Activated CD8-positive, alpha-beta memory T cell treated with anti-CD3 and anti-CD28 coated beads, Interleukin-2, amount 10 ng/mL, durations not matched to agents 7 days and 5 days (primary cell): ENCODE measurements at regions not wholly inside any gene's neighbourhood (a gene's known extent, or its start where the extent isn't known, plus 50 kb on each side); places are given as distances from the start of the nearest gene placed in this dataset.

Source experiments
- ATAC-seq: fragments of 150-1000 bp; cut with Tn5 transposase; one replicate; pipeline ENCODE4 v1.10.0; 2021; ENCODE audit warnings: moderate library complexity
- CTCF ChIA-PET: fragments of 350-600 bp; sonication (Branson Sonifier 250); formaldehyde crosslinking; loops from one replicate; lab custom pipeline; 2021; ENCODE audit warnings: antibody characterized with exemption; lab: Charles Lee
- DNase-seq: peaks from one replicate; pipeline ENCODE4 v3.0.0-alpha.2; 2020
- H3K27ac Mint-ChIP-seq: one replicate; pipeline ENCODE4 v1.8.0; 2021; ENCODE audit warnings: mild to moderate bottlenecking, mixed read lengths
- H3K27me3 Mint-ChIP-seq: one replicate; pipeline ENCODE4 v1.8.0; 2021; ENCODE audit warnings: mixed read lengths
- H3K36me3 Mint-ChIP-seq: one replicate; pipeline ENCODE4 v1.8.0; 2021; ENCODE audit warnings: mild to moderate bottlenecking, mixed read lengths
- H3K4me1 Mint-ChIP-seq: one replicate; pipeline ENCODE4 v1.8.0; 2021; ENCODE audit warnings: mixed read lengths
- H3K4me3 Mint-ChIP-seq: one replicate; pipeline ENCODE4 v1.8.0; 2021; ENCODE audit warnings: mild to moderate bottlenecking, moderate library complexity, mixed read lengths
- H3K9me3 Mint-ChIP-seq: one replicate; pipeline ENCODE4 v1.8.0; 2022; ENCODE audit warnings: low read depth, mixed read lengths

DNA sequence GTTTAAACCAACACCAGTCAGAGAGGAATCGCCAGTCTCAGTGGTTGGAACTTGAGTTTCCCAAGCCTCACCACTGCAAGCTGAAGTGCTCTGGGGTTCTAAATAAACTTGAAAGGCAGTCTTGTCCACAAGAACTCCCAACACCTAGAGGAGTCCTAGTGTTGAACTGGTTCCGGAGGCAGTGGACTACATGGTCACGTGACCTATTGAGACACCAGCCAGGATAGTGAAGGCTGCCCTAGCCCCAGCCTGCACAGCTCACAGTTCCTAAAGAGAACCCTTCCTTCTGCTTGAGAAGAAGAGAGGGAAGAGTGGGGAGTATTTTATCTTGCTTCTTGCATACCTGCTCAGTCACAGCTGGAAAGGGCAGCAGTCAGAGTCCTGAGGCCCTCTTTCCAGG, 1012.7 kb upstream of the ADGRL3 start:
- Mint-ChIP-seq H3K36me3 (no peaks in the 10 kb centered on the region), H3K4me1 (no peaks in the 10 kb centered on the region), H3K4me3 (no peak overlapping the region), H3K27ac (no peak overlapping the region), H3K27me3 (no peaks in the 10 kb centered on the region), H3K9me3 (peaks cover 5% of the 10 kb centered on the region)
- no peak for DNase-seq
- CTCF ChIA-PET: no interaction called here
- no peak for ATAC-seq

DNA sequence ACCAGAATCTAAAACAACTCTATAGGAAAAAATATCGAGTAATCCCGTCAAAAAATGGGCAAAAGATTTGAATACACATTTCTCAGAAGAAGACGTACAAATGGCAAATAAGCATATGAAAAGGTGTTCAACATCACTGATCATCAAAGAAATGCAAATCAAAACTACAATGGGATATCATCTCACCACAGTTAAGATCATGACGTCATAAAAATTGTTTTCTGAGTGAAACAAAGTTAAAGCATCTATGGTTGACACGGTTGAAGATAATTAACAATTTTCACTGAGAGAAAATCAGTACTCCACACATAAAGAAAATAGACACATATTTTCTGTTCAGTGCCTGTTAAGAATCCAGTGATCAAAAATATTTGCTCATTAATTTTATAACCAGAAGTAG, 1010.8 kb upstream of the ADGRL3 start:
- no peaks in the 10 kb centered on the region for H3K4me1 Mint-ChIP-seq
- DNase-seq: no peak
- H3K36me3 Mint-ChIP-seq: no peaks in the 10 kb centered on the region
- no peak overlapping the region for H3K4me3 Mint-ChIP-seq
- no peak for ATAC-seq
- no peaks in the 10 kb centered on the region for H3K27me3 Mint-ChIP-seq
- peaks cover 2% of the 10 kb centered on the region for H3K9me3 Mint-ChIP-seq
- CTCF ChIA-PET: no interaction called here
- H3K27ac Mint-ChIP-seq: no peak overlapping the region

DNA sequence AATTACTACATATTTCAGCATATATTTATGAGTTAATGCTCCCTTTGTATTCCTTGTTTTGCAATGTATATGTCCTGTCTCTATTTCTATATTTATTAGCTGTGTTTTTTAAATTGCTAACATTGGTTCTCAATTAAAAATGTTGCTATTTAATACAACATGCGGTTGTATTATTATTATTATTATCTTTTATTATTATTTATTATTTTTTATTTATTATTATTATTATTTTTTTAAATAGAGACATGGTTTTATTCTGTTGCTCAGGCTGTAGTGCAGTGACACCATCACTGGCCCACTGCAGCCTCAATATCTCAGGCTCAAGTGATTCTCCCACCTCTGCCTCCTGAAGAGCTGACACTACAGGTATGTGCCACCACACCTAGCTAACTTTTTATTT, 1005.9 kb upstream of the ADGRL3 start:
- ATAC-seq (no peak), DNase-seq (no peak)
- no peaks in the 10 kb centered on the region for H3K4me1 Mint-ChIP-seq
- H3K27ac Mint-ChIP-seq: no peak overlapping the region
- no peaks in the 10 kb centered on the region for H3K27me3 Mint-ChIP-seq
- no peaks in the 10 kb centered on the region for H3K36me3 Mint-ChIP-seq
- CTCF ChIA-PET: no interaction called here
- H3K9me3 Mint-ChIP-seq: peaks cover 1% of the 10 kb centered on the region
- H3K4me3 Mint-ChIP-seq: no peak overlapping the region

DNA sequence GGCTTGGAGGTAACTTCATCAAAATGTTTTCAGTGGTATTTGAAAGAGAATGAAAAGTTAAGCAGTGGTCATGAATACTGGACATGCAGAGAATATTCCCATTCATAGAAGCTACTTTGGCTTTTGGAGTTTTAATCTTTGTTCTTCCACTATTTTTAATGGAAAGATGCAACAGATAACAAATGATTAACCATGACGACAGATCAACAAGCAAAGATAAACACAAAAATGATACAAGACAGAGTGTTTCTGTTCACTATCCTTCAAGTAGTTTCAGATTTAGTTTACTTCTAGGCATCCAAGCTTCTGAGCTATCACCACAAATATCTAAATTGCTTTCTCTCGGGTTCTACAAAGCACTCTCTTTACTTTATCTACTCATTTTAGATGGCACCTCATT, 1004.9 kb upstream of the ADGRL3 start:
- CTCF ChIA-PET: no interaction called here
- Mint-ChIP-seq H3K4me1 (no peaks in the 10 kb centered on the region), H3K27ac (no peak overlapping the region), H3K4me3 (no peak overlapping the region), H3K9me3 (no peaks in the 10 kb centered on the region), H3K27me3 (no peaks in the 10 kb centered on the region), H3K36me3 (no peaks in the 10 kb centered on the region)
- DNase-seq: no peak
- ATAC-seq: no peak

DNA sequence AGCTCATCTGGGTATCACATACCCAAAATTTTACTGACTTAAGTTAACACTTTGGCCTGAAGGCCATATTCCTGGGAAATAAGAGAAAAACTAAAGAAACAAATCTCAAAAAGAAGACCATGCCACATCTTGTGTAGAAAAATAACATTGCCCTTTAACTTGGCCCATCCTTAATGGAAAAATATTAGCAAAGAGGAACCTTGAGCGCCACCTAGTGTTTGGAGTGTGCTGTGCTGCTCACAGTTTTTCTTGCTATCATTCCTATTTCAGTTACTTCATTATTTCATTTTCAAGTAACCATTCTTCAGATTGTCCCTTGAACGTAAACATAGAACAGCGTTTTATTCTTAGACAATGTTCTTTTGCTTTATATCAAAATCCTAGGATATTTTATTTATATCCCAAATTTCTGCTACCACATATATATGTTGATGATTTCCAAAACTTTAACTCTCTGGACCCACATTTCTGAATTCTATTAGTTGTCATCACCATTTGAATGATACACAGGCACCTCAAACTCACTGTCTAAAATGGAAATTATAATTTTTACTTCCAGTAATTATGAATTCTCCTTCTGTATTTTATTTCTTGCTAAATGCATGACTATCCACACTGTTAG, 999.0 kb upstream of the ADGRL3 start:
- Mint-ChIP-seq H3K4me3 (no peak overlapping the region), H3K27ac (no peak overlapping the region)

DNA sequence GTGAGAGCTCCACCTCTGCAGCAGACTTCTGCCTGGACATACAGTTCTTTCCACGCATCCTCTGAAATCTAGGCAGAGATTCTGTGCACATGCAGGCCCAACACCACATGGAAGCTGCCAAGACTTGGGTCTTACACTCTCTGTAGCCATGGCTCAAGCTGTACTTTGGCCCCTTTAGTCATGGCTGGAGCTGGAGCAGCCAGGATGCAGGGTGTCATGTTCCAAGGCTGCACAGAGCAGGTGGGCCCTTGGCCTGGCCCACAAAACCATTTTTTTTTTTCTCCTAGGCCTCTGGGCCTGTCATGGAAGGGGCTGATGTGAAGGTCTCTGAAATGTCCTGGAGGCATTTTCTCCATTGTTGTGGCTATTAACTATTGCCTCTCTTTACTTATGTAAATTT, 990.5 kb upstream of the ADGRL3 start:
- ATAC-seq (no peak), DNase-seq (no peak)
- CTCF ChIA-PET: no interaction called here
- H3K9me3 Mint-ChIP-seq: peaks cover 2% of the 10 kb centered on the region
- no peaks in the 10 kb centered on the region for H3K4me1 Mint-ChIP-seq
- H3K36me3 Mint-ChIP-seq: no peaks in the 10 kb centered on the region
- H3K27me3 Mint-ChIP-seq: no peaks in the 10 kb centered on the region
- no peak overlapping the region for H3K27ac Mint-ChIP-seq
- no peak overlapping the region for H3K4me3 Mint-ChIP-seq

More for the DNA sequence above, 999.0 kb upstream of the ADGRL3 start:
- Mint-ChIP-seq H3K4me1 (no peaks in the 10 kb centered on the region), H3K27me3 (no peaks in the 10 kb centered on the region), H3K36me3 (no peaks in the 10 kb centered on the region), H3K9me3 (no peaks in the 10 kb centered on the region)
- CTCF ChIA-PET: no interaction called here
- no peak for DNase-seq
- ATAC-seq: no peak

DNA sequence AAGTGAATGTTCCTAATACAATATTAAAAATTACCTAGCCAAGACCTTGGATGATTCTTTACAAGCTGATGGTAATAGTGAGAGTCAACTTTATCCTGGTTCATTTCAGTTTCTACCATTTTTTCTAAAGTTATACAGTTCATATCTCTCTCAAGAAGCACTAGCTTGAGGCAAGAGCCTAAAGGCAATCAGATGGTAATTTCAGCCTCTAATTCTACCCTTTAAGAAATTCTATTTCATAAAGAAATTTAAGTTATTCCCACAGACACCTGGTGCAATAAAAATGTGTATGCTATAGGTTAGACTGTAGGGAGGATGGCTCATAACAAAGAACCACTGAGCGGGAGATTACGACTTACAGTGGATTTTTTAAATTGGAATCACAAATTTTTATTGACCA, 984.2 kb upstream of the ADGRL3 start:
- Mint-ChIP-seq H3K36me3 (no peaks in the 10 kb centered on the region), H3K9me3 (peaks cover 5% of the 10 kb centered on the region), H3K27me3 (no peaks in the 10 kb centered on the region), H3K4me1 (no peaks in the 10 kb centered on the region), H3K27ac (no peak overlapping the region), H3K4me3 (no peak overlapping the region)
- no peak for ATAC-seq
- CTCF ChIA-PET: no interaction called here
- DNase-seq: no peak

DNA sequence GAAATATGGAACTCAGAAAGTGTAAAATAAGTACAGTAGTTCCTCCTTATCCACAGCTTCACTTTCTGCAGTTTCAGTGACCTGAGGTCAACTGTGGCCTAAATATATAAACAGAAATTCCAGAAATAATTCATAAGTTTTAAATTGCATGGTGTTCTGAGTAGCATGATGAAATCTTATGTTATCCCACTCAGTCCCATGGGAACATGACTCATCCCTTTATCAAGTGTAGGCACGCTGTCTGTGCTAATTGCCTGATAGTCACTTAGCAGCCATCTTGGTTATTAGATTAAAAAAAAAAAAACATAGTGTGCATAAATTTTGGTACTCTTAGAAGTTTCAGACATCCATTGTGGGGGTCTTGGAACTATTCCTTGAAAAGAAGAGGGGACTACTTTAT, 983.4 kb upstream of the ADGRL3 start:
- no peak for ATAC-seq
- no peak for DNase-seq
- Mint-ChIP-seq H3K36me3 (no peaks in the 10 kb centered on the region), H3K4me3 (no peak overlapping the region), H3K27me3 (no peaks in the 10 kb centered on the region), H3K9me3 (peaks cover 5% of the 10 kb centered on the region), H3K27ac (no peak overlapping the region), H3K4me1 (no peaks in the 10 kb centered on the region)
- CTCF ChIA-PET: no interaction called here

DNA sequence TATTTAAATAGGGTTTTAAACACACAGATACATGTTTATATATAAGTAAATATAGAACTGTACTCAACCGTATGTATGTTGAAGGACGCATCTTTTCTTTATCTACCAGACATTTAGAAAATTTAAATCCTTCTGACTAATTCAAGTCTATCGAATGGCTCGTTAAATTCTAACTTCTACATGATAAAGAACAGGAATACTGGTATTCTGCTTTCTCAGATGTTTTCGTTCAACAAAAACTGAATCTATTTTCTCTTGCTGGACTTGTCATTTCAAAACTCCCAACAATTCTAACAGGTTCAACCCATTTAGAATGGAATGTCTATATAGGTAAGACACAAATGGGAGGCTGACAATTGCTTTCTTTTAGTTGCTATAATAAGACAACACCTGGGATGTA, 978.3 kb upstream of the ADGRL3 start:
- Mint-ChIP-seq H3K4me3 (no peak overlapping the region), H3K36me3 (no peaks in the 10 kb centered on the region), H3K27me3 (no peaks in the 10 kb centered on the region), H3K27ac (no peak overlapping the region), H3K9me3 (peaks cover 7% of the 10 kb centered on the region), H3K4me1 (no peaks in the 10 kb centered on the region)
- DNase-seq (no peak), ATAC-seq (no peak)
- CTCF ChIA-PET: no interaction called here

DNA sequence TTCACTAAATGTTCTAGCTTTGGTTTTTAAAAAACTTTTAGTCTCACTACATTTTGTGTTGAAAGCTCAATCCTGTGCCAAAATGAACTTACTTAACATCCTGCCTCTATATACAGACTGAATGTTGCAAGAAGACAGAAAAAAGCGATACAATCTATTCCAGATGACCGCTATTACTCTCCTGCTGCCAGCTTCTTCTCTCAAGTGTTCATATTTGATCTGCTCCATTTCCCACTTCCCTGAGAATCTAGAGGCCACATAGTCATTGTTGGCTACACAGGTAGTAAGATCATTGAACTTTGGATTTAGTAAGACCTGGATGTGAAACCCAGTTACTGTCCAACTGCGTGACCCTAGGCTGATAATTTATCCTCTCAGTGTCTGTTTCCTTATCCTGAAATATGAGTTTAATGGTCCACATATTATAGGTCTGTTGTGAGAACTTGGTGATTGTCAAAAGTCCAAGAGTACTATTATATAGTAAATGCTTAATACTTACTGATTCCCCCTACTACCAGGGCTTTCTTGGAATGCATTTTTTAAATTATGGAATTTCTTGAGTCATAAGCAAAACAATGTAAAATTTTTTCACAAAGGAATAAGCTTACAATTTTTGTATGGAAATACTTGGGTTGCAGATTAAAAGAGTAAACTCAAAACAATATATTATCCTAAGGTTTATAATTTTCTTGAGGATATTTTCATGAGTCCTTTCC, 976.8 kb upstream of the ADGRL3 start:
- no peak overlapping the region for H3K27ac Mint-ChIP-seq
- CTCF ChIA-PET: no interaction called here
- DNase-seq (no peak), ATAC-seq (no peak)
- H3K4me3 Mint-ChIP-seq: no peak overlapping the region
- peaks cover 7% of the 10 kb centered on the region for H3K9me3 Mint-ChIP-seq
- no peaks in the 10 kb centered on the region for H3K4me1 Mint-ChIP-seq
- H3K36me3 Mint-ChIP-seq: no peaks in the 10 kb centered on the region
- no peaks in the 10 kb centered on the region for H3K27me3 Mint-ChIP-seq

DNA sequence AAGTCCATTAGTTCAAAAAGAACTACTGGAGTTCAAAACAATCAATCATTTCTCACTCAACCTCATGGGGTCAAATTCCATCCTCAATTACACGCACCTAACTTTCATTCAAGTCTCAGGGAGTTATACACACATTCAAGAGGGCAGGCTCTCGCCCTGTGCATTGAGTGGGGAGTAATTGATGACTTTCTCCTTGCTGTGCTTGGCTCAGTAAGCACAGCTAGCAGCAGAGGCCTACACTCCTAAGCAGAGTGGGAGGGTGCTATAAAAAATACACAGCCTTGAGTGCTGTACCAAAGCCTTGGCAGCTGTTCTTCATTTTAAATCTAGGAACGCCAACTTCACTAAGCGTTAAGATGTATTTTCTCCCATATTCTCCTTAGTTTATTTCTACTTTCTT, 958.3 kb upstream of the ADGRL3 start:
- no peak overlapping the region for H3K4me3 Mint-ChIP-seq
- no peaks in the 10 kb centered on the region for H3K27me3 Mint-ChIP-seq
- H3K4me1 Mint-ChIP-seq: no peaks in the 10 kb centered on the region
- ATAC-seq (no peak), DNase-seq (no peak)
- no peak overlapping the region for H3K27ac Mint-ChIP-seq
- CTCF ChIA-PET: no interaction called here
- peaks cover 7% of the 10 kb centered on the region for H3K9me3 Mint-ChIP-seq
- H3K36me3 Mint-ChIP-seq: no peaks in the 10 kb centered on the region

DNA sequence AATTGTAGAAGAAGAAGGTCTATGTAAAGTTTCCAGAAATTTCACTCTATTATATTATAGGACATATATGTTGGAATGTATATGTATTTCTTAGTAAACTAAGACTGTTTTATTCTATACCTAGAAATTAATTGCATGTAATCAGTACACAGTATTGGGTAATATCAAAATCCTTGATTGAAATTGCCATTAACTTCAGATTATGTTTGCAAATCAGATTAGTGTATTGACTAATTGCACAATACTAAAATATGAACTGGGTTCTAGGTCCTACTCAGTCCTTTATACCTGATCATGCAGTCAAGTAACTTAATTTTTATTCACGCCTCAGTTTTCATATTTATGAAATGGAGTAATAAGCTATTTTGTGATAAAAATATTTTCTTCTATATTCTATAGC, 950.3 kb upstream of the ADGRL3 start:
- H3K4me3 Mint-ChIP-seq: no peak overlapping the region

DNA sequence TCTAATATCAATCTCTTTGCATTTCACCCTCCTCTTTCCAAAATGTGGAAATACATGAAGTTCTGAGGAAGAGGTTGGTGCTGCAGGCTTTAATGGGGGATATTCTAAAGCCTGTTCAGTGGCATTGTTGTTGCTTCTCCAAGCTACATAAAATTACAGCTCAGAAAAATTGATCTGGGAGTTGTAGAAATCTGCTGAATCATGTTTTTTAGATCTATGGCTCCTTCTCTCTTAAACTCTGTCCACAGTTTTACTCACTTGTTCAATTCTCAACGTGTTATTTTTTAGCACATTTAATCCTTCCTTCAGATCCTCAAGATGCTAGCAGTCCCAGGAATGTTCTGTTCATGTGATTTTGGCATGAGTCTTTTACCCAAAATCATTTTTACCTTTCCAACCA, 949.5 kb upstream of the ADGRL3 start:
- Mint-ChIP-seq H3K36me3 (no peaks in the 10 kb centered on the region), H3K27ac (no peak overlapping the region), H3K27me3 (no peaks in the 10 kb centered on the region), H3K4me3 (no peak overlapping the region), H3K4me1 (no peaks in the 10 kb centered on the region), H3K9me3 (peaks cover 7% of the 10 kb centered on the region)
- CTCF ChIA-PET: no interaction called here
- ATAC-seq: no peak
- DNase-seq: no peak

More for the DNA sequence above, 950.3 kb upstream of the ADGRL3 start:
- ATAC-seq (no peak), DNase-seq (no peak)
- Mint-ChIP-seq H3K36me3 (no peaks in the 10 kb centered on the region), H3K27ac (no peak overlapping the region), H3K9me3 (peaks cover 7% of the 10 kb centered on the region), H3K27me3 (no peaks in the 10 kb centered on the region), H3K4me1 (no peaks in the 10 kb centered on the region)
- CTCF ChIA-PET: no interaction called here

DNA sequence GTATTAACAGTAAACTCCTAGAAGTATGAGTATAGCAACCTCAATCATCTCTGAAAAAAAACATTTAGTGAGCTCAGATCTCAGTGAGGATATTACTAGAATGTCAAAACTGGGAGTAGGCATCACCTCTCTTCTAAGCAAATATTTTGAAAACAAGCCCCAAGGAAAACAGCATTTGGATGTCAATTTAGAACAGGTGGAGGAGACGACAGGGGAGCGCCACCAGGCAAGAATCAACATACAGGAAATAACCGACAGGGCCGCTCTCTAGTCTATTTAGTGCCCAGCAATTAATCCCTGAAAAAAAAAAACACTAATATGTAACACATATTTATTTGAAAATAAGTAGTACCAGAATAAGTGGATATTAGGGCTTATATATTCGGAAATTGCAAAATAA, 940.3 kb upstream of the ADGRL3 start:
- CTCF ChIA-PET: no interaction called here
- no peaks in the 10 kb centered on the region for H3K4me1 Mint-ChIP-seq
- no peak for ATAC-seq
- H3K9me3 Mint-ChIP-seq: no peaks in the 10 kb centered on the region
- no peaks in the 10 kb centered on the region for H3K27me3 Mint-ChIP-seq
- H3K36me3 Mint-ChIP-seq: no peaks in the 10 kb centered on the region
- H3K27ac Mint-ChIP-seq: no peak overlapping the region
- no peak for DNase-seq
- no peak overlapping the region for H3K4me3 Mint-ChIP-seq
